GM06990 (cell line): ENCODE measurements at regions not wholly inside any gene's neighbourhood (a gene's known extent, or its start where the extent isn't known, plus 50 kb on each side); places are given as distances from the start of the nearest gene placed in this dataset.

ENCODE experiments used
- DNase-seq: peaks from one replicate; pipeline ENCODE4 v3.0.0-alpha.2; 2011; ENCODE audit not compliant: insufficient read length; ENCODE audit errors: extremely low read depth
- H3K27me3 ChIP-seq: replicated peaks from 2 replicates; pipeline ENCODE4 v1.6.0; 2011; ENCODE audit warnings: low read length; ENCODE audit not compliant: control insufficient read depth, insufficient read depth
- H3K36me3 ChIP-seq: 2 replicates; pipeline ENCODE4 v1.5.1; 2011; ENCODE audit warnings: low read length; ENCODE audit not compliant: control insufficient read depth, insufficient read depth
- H3K4me3 ChIP-seq: replicated peaks from 2 replicates; pipeline ENCODE4 v1.5.1; 2011; ENCODE audit warnings: low read depth, mild to moderate bottlenecking, control low read depth, low read length
- TF ChIP-seq, protein P1 (sequence below): IDR thresholded peaks from 2 replicates; pipeline ENCODE4 v1.5.1; 2011; ENCODE audit warnings: low read length, control low read depth, mild to moderate bottlenecking, inconsistent platforms; ENCODE audit not compliant: insufficient read depth, poor library complexity, severe bottlenecking

DNA sequence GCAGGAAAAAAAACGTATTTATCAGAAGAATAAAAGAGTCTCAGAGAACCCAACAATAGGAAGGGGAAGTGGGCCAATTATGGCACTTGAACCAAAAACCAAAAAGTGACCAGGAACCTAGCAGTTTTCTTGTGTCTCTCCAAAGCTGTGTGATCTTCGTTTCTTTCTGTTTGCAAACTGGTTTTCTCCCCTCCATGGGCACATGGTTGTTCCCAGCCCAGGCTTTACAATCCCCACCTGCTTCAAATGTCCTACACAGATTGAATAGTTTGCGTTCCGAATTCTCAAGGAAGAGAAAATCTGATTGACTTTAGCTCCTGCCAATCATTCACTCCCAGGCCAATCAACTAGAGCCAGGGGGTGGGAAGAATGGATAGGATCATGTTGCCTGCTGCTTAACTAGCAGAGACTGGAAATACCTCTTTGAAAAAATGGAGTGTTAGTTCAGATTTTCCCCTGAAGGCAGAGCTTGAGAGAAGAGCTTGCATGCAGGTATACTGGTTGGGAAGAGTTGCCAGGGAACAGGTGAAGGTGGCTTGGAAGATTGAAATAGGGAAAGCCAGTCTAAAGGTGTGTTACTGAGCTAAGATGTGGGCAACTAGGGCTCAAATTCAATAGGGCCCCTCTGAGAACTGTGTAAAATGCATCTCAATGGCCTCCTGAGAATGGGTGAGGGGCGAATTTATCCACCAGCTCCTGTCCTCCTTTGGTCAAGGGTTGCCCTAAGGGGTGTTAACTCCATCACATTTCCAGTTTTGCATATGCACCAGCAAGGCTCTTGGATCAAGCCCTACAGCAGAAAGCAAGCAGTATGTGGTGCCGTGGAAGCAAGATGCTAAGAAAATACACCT, 106.4 kb upstream of the SRRM4 start:
- H3K4me3 ChIP-seq: no peak overlapping the region
- H3K36me3 ChIP-seq: no peaks in the 10 kb centered on the region
- H3K27me3 ChIP-seq: 0 out of 2 replicates have a peak, but pooled peaks cover 1% of the 10 kb centered on the region
- TF ChIP-seq, protein P1, sequence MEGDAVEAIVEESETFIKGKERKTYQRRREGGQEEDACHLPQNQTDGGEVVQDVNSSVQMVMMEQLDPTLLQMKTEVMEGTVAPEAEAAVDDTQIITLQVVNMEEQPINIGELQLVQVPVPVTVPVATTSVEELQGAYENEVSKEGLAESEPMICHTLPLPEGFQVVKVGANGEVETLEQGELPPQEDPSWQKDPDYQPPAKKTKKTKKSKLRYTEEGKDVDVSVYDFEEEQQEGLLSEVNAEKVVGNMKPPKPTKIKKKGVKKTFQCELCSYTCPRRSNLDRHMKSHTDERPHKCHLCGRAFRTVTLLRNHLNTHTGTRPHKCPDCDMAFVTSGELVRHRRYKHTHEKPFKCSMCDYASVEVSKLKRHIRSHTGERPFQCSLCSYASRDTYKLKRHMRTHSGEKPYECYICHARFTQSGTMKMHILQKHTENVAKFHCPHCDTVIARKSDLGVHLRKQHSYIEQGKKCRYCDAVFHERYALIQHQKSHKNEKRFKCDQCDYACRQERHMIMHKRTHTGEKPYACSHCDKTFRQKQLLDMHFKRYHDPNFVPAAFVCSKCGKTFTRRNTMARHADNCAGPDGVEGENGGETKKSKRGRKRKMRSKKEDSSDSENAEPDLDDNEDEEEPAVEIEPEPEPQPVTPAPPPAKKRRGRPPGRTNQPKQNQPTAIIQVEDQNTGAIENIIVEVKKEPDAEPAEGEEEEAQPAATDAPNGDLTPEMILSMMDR: no peak
- DNase-seq: no peak

DNA sequence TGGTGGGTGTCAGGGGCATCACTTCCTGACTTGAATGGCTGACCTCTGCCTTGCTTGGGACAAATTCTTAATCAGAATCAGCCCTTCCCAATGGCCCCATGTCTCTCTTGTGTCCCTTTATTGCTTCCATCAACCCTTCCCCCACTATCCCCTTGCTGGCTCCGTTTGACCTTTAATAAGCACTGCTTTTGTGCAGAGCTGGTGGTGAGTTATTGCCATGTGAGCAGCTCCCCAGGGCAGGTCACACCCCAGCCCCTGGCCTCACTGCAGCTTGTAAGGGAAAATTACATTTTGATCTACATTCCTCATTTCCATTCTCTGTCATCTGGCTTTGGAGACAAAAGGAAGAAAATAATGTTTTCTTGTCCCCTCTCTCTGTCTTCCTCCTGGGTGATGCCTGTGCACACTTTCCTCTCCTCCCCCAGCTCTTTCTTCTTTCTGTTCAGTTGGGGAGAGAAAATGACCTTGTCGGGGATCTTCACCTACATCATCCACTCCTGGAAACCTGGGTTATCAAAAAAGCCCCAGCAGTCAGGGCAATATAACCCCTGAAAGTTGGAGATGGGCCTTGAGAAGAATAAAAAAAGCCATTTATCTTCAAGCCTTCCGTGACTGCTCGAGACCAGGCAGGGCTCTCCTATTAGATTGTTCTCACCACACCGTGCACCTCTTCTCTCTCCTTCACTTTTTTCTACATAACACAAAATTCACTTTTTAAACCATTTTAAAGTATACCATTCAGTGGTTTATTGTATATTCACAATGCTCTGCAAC, 100.4 kb upstream of the SRRM4 start:
- 0 out of 2 replicates have a peak, but pooled peaks cover 1% of the 10 kb centered on the region for H3K27me3 ChIP-seq
- no peak overlapping the region for H3K4me3 ChIP-seq
- no peaks in the 10 kb centered on the region for H3K36me3 ChIP-seq
- TF ChIP-seq, protein P1: no peak
- no peak for DNase-seq

DNA sequence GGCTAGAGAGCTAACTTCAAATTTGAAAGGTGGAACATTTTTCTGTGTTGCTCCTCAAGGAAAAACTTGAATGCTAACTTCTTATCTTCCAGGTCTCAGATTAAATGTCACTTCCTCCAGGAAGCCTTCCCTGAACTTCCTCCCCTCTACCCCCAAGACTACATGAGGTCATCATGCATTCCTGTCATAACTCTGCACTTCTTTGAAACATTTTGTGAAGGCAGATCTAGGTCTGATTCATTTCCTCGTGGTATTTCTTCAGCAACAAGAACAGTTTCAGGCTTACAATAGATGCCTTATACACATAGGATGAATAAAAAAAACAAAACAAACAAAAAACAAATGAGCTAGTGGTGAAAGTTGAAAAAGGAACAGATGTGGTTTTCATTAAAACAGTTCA, 97.1 kb upstream of the SRRM4 start:
- TF ChIP-seq, protein P1: no peak
- DNase-seq: no peak
- H3K36me3 ChIP-seq: no peaks in the 10 kb centered on the region
- no peak overlapping the region for H3K4me3 ChIP-seq
- H3K27me3 ChIP-seq: no peaks in the 10 kb centered on the region

DNA sequence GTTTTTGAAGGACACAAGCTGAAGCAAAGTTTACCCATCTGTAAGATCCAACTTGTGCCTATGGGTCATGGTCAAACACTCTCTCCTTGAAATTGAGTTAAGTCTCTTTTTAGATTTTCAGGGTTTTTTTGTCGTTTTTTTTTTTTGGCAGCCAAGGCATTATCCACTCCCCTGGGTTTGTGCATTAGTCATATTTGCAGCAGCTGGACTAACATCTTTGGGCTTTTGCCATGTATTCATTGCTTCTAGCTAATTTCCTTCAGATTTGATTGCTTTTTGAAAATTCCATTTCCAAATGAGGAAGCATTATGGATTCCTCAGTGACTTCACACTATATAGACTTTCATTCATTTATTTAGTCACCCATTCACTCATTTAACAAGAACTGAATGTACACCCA, 80.3 kb upstream of the SRRM4 start:
- DNase-seq: no peak
- TF ChIP-seq, protein P1: no peak
- Histone ChIP-seq H3K36me3 (no peaks in the 10 kb centered on the region), H3K4me3 (no peak overlapping the region), H3K27me3 (no peaks in the 10 kb centered on the region)

DNA sequence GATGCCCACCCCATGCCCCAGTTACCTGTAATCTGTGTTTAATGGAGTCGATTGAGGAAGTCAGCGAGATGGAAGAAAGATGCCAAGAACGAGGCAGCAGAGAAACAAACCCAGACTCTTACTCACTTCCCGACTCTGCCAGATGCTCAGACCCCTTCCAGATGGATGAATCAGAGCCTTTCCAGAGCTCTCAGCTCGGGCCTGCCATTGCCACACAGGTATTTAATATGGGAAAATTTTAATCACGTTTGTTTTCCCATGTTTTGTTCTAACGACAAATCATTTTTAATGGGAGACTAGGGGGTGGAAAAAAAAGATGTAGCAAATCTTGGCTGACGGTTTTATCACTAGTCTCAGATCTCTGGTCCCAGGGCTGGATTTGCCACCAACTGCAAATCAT, 72.5 kb upstream of the SRRM4 start:
- TF ChIP-seq, protein P1: no peak
- no peaks in the 10 kb centered on the region for H3K36me3 ChIP-seq
- H3K4me3 ChIP-seq: no peak overlapping the region
- no peaks in the 10 kb centered on the region for H3K27me3 ChIP-seq
- no peak for DNase-seq
